HepG2 (cell line): ENCODE measurements at regions not wholly inside any gene's neighbourhood (a gene's known extent, or its start where the extent isn't known, plus 50 kb on each side); places are given as distances from the start of the nearest gene placed in this dataset.

Experiments
- ATAC-seq: fragments of 200-7000 bp; cut with Tn5 transposase; 3 replicates; pipeline ENCODE4 v1.9.1; 2020; ENCODE audit warnings: mild to moderate bottlenecking, moderate library complexity
- BruUV-seq: library from RNA; stranded (reverse); fragments of 400-500 nt; replicated peaks from 2 replicates; lab custom pipeline; 2021; lab: Mats Ljungman, UMichigan
- CTCF ChIA-PET: fragments of 300-600 bp; formaldehyde crosslinking; extraction: SDS; loops from one replicate; lab custom pipeline; 2021; ENCODE audit warnings: low total read pairs, inconsistent platforms, low intra/inter-chr PET ratio; lab: Yijun Ruan, JAX
- POLR2A ChIA-PET: fragments of 350-600 bp; sonication (Branson Sonifier 250); formaldehyde crosslinking; loops from one replicate; lab custom pipeline; 2020; ENCODE audit warnings: antibody characterized with exemption, inconsistent platforms; lab: Yijun Ruan, JAX
- DNase-seq: peaks from one replicate; pipeline ENCODE4 v3.0.0-alpha.2; 2015; ENCODE audit warnings: low spot score
- FAIRE-seq: peaks from 3 replicates; lab custom pipeline; 2011; peaks lifted over from hg19 to GRCh38; lab: Jason Lieb, UNC
- H2AFZ ChIP-seq: one replicate; pipeline ENCODE4 v1.6.1; 2011; ENCODE audit warnings: low read length, inconsistent platforms
- H3K27ac ChIP-seq: fragments of 300-600 bp; 3 replicates; pipeline ENCODE4 v1.8.0; 2011; ENCODE audit warnings: mixed run types, mild to moderate bottlenecking, mixed read lengths, low read length, inconsistent platforms; ENCODE audit not compliant: insufficient read depth; ENCODE audit errors: extremely low read length
- H3K27me3 ChIP-seq, 2 experiments: fragments of 200-600 bp in 1 of 2; 2 replicates in 1 of 2; 3 replicates in 1 of 2; pipeline versions ENCODE4 v1.6.0 to v1.8.0; 2011; ENCODE audit warnings: low read length in 2 of 2, mild to moderate bottlenecking in 2 of 2, moderate library complexity in 2 of 2, inconsistent platforms in 1 of 2; ENCODE audit not compliant: insufficient read depth in 2 of 2, control insufficient read depth in 1 of 2
- H3K36me3 ChIP-seq, 2 experiments: fragments of 200-600 bp in 1 of 2; replicated peaks in 1 of 2; 2 replicates in 1 of 2; 3 replicates in 1 of 2; pipeline versions ENCODE4 v1.5.1 to v1.8.0; 2011; ENCODE audit warnings: low read length in 2 of 2, inconsistent platforms in 1 of 2; ENCODE audit not compliant: insufficient read depth in 2 of 2, control insufficient read depth in 1 of 2
- H3K4me1 ChIP-seq: 2 replicates; pipeline ENCODE4 v1.5.1; 2012; ENCODE audit warnings: low read length, inconsistent platforms; ENCODE audit not compliant: insufficient read depth
- H3K4me2 ChIP-seq: 2 replicates; pipeline ENCODE4 v1.6.0; 2011; ENCODE audit warnings: low read depth, low read length, inconsistent platforms
- H3K4me3 ChIP-seq, 3 experiments: fragments of 200-600 bp in 1 of 3; sonication (generic), shearing (Covaris generic) in 1 of 3; replicated peaks in 1 of 3; 2 replicates each; pipeline ENCODE4 v1.5.1; 2011 to 2016; ENCODE audit warnings: low read length in 3 of 3, inconsistent platforms in 2 of 3, low read depth in 2 of 3, mild to moderate bottlenecking in 2 of 3, control low read depth in 1 of 3, mixed read lengths in 1 of 3; ENCODE audit not compliant: insufficient read depth in 1 of 3
- H3K79me2 ChIP-seq: one replicate; pipeline ENCODE4 v1.6.1; 2011; ENCODE audit warnings: low read length, inconsistent platforms; ENCODE audit not compliant: insufficient read depth
- H3K9ac ChIP-seq: 2 replicates; pipeline ENCODE4 v1.6.0; 2011; ENCODE audit warnings: mild to moderate bottlenecking, low read depth, low read length, inconsistent platforms; ENCODE audit not compliant: insufficient read depth
- H3K9me3 ChIP-seq: 2 replicates; pipeline ENCODE4 v1.5.1; 2012; ENCODE audit warnings: mild to moderate bottlenecking, low read length
- H4K20me1 ChIP-seq: 2 replicates; pipeline ENCODE4 v1.6.0; 2011; ENCODE audit warnings: inconsistent platforms, mild to moderate bottlenecking, low read length, moderate library complexity; ENCODE audit not compliant: insufficient read depth
- ISL2 ChIP-seq: sonication (generic); formaldehyde crosslinking; IDR thresholded peaks from 2 replicates; pipeline ENCODE4 v1.5.0; 2020; ENCODE audit warnings: missing genetic modification reagents
- ZNF607 ChIP-seq: sonication (generic); formaldehyde crosslinking; IDR thresholded peaks from 2 replicates; pipeline ENCODE4 v1.5.1; 2020; ENCODE audit warnings: missing genetic modification reagents, mild to moderate bottlenecking, borderline replicate concordance
- WGBS: methylation state at CpG from one replicate; pipeline ENCODE4 v1.1.6; 2017; ENCODE audit warnings: low lambda C conversion rate; 5-methylcytosine and 5-hydroxymethylcytosine counted together
- in situ Hi-C: cut with HindIII; loops from 2 replicates; pipeline ENCODE4 v1.10.0; 2017; ENCODE audit warnings: low pct_unique_long_range_greater_than_20kb; ENCODE audit not compliant: extremely low pct_ligation_motif_present
- intact Hi-C: fragments of 100-400 bp; cut with micrococcal nuclease; formaldehyde crosslinking; loops from one replicate; pipeline ENCODE4 v1.10.0; 2022; ENCODE audit not compliant: unreplicated experiment

DNA sequence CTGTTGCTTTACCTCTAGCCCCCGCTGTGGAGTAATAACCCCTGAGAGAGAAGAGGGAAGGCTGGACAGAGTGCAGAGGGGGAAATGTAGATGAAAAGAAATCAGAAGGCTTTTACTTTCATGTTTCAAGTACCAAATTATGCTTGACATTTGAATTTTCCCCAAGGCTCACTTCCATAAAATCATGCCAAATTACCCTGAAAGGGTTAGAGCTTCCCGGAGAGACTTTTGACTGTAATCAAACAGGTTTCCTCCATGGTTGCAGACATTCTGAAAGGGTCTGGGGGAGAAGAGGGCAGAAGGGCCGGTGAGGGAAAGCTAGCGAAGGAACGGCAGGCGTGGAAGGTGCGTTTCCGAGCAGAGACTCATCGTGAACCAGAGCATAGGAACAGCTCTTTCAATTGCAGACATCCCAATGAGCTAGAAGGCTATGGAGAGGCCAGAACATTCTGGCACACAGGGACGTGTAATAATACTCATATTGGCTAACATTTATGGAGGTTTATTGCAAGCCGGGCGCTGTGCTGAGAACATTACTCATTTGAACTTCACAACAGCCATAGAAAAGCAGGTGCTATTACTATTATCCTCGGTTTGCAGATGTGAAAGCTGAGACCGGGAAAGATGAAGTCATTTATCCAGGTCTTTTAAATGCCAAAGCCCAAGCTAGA, 620.8 kb upstream of the AUTS2 start:
- H3K9ac ChIP-seq: no peak overlapping the region
- H3K4me2 ChIP-seq: no peak overlapping the region
- 31% methylated on average over 14 of the region's 14 CpGs for WGBS
- peaks cover 48% of the 10 kb centered on the region for H3K9me3 ChIP-seq
- in situ Hi-C loops: no loop called here
- no peak overlapping the region for H3K27ac ChIP-seq
- H3K36me3 ChIP-seq: no peaks in the 10 kb centered on the region
- no peaks in the 10 kb centered on the region for H4K20me1 ChIP-seq
- FAIRE-seq (no peak), ATAC-seq (no peak), DNase-seq (no peak)
- BruUV-seq: no TSS peak
- CTCF ChIA-PET: no interaction called here
- H3K27me3 ChIP-seq: no peaks in the 10 kb centered on the region
- H3K79me2 ChIP-seq: no peaks in the 10 kb centered on the region
- no peak overlapping the region for H2AFZ ChIP-seq
- no peak overlapping the region for H3K4me3 ChIP-seq
- no peaks in the 10 kb centered on the region for H3K4me1 ChIP-seq
- TF ChIP-seq ISL2 (CRISPR knock-in tag): no peak
- TF ChIP-seq, all 625 proteins: peak for 0
- intact Hi-C loops: no loop called here
- POLR2A ChIA-PET: no interaction called here

DNA sequence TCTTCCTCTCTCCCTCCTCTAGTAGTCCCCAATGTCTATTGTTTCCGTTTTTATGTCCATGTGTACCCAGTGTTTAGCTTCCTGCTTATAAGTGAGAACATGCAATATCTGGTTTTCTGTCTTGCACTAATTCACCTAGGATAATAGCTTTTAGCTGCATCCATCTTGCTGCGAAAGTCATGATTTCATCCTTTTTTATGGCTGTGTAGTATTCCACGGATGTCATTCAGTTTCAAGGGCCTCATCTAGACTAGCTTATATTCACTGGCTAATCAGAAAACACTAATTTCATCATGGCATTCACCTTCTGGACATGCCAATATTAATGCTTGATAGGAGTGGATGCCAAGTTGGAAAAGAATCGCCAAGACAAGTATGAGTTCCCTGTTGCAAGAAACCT, 619.6 kb upstream of the AUTS2 start:
- ChIA-PET CTCF (no interaction called here), POLR2A (no interaction called here)
- Histone ChIP-seq H3K4me3 (no peak overlapping the region), H3K79me2 (no peaks in the 10 kb centered on the region), H3K36me3 (no peaks in the 10 kb centered on the region), H3K4me2 (no peak overlapping the region), H3K4me1 (no peaks in the 10 kb centered on the region), H3K27me3 (no peaks in the 10 kb centered on the region), H2AFZ (no peak overlapping the region), H3K27ac (no peak overlapping the region), H4K20me1 (no peaks in the 10 kb centered on the region), H3K9ac (no peak overlapping the region), H3K9me3 (peaks cover 46% of the 10 kb centered on the region)
- in situ Hi-C loops: no loop called here
- 8% methylated on average over 4 of the region's 4 CpGs for WGBS
- intact Hi-C loops: no loop called here
- FAIRE-seq: no peak
- no peak for ATAC-seq
- no peak for DNase-seq
- BruUV-seq: no TSS peak
- no peak for TF ChIP-seq ZNF607
